ENCODE measurements at regions not wholly inside any gene's neighbourhood (a gene's known extent, or its start where the extent isn't known, plus 50 kb on each side); places are given as distances from the start of the nearest gene placed in this dataset.

DNA sequence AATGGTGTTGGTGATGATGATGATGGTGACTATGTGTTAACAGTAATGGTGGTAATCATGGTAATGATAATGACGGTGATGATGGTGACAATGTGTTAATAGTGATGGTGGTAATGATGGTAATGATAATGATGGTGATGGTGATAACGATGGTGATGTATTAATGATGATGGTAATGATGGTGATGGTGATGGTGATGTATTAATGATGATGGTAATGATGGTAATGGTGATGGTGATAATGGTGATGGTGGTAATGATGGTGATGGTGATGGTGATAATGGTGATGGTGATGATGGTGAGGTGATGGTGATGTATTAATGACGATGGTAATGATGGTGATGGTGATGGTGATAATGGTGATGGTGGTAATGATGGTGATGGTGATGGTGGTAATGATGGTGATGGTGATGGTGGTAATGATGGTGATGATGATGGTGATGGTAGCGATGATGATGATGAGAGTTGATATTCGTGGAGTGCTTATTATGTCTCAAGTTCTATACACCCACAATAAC lies 212.8 kb upstream of the NCKAP5 start:
- no peaks in the 10 kb centered on the region for H3K4me1 ChIP-seq
- H3K4me3 ChIP-seq, result no peak overlapping the region
- peaks cover 0 to 5% (median 0%) of the 10 kb centered on the region in 3 donors for H3K9me3 ChIP-seq
- no peaks in the 10 kb centered on the region for H3K27me3 ChIP-seq
- no peak for ATAC-seq
- WGBS, 2 donors (ENCODE audit: low coverage in 1 of 2), result 57 to 70% methylated on average over 5 of the region's 5 CpGs
- no peaks in the 10 kb centered on the region for H3K36me3 ChIP-seq
- no peak overlapping the region for H3K27ac ChIP-seq
- TF ChIP-seq POLR2AphosphoS5 (IDR thresholded peaks at IDR 0.05), result no peak
- TF ChIP-seq, protein P1, sequence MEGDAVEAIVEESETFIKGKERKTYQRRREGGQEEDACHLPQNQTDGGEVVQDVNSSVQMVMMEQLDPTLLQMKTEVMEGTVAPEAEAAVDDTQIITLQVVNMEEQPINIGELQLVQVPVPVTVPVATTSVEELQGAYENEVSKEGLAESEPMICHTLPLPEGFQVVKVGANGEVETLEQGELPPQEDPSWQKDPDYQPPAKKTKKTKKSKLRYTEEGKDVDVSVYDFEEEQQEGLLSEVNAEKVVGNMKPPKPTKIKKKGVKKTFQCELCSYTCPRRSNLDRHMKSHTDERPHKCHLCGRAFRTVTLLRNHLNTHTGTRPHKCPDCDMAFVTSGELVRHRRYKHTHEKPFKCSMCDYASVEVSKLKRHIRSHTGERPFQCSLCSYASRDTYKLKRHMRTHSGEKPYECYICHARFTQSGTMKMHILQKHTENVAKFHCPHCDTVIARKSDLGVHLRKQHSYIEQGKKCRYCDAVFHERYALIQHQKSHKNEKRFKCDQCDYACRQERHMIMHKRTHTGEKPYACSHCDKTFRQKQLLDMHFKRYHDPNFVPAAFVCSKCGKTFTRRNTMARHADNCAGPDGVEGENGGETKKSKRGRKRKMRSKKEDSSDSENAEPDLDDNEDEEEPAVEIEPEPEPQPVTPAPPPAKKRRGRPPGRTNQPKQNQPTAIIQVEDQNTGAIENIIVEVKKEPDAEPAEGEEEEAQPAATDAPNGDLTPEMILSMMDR (IDR thresholded peaks at IDR 0.05), result no peak
- TF ChIP-seq POLR2A (IDR thresholded peaks at IDR 0.05), result no peak
- TF ChIP-seq EP300 (IDR thresholded peaks at IDR 0.05), result no peak

DNA sequence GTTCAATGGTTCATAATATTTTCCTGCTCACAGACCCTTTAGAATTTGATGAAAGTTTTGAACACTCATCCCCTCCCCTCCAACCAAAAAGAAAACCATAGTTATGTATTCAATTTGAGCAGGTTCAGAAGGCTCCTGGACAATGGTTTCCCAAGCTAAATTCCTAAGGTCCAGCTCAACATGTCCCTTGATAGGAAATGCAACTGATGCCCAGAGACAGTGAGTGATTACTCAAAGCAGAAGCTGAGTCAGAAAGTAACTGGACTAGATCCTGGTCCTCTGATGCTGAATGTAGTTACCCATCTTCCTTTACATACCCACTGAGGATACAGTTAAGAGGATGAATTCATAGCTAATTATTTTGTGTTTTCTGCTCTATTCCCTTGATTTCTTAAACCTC lies 218.9 kb upstream of the NCKAP5 start:
- no peak for ATAC-seq

DNA sequence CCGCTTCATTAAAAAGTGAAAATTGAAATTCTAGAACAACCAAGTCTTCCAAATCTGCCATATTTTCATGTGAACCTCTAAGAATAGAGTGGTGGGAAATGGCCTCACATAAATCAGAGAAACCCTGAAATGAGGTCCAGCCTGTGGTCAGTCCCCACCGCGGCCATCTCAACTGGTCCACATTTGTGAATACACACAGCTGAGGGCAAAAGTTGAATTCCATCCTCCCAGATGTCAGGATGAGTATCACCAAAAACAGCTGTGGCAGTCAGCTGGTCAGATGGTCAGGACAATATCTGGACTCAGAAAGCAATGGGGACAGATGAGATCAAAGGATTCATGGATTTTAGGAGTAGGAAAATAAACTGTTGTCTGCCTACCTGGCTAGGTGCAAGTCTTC lies 219.4 kb upstream of the NCKAP5 start:
- ATAC-seq, result no peak
- Histone ChIP-seq H3K36me3 (no peaks in the 10 kb centered on the region), H3K27ac (no peak overlapping the region), H3K27me3 (no peaks in the 10 kb centered on the region), H3K4me3 (no peak overlapping the region), H3K4me1 (no peaks in the 10 kb centered on the region), H3K9me3 (peaks cover 0 to 5% (median 0%) of the 10 kb centered on the region in 3 donors)
- TF ChIP-seq POLR2AphosphoS5 (IDR thresholded peaks at IDR 0.05), result no peak
- no peak for TF ChIP-seq EP300 (IDR thresholded peaks at IDR 0.05)
- no peak for TF ChIP-seq POLR2A (IDR thresholded peaks at IDR 0.05)
- TF ChIP-seq, protein P1 (IDR thresholded peaks at IDR 0.05), result no peak
- 93 to 100% methylated on average over 1 to 3 of the region's 3 CpGs for WGBS, 2 donors (ENCODE audit: low coverage in 1 of 2)

More for the DNA sequence above, 218.9 kb upstream of the NCKAP5 start:
- TF ChIP-seq POLR2A (IDR thresholded peaks at IDR 0.05) (no peak), EP300 (IDR thresholded peaks at IDR 0.05) (no peak), POLR2AphosphoS5 (IDR thresholded peaks at IDR 0.05) (no peak)
- TF ChIP-seq, protein P1 (IDR thresholded peaks at IDR 0.05), result no peak
- Histone ChIP-seq H3K27ac (no peak overlapping the region), H3K36me3 (no peaks in the 10 kb centered on the region), H3K9me3 (peaks cover 0 to 5% (median 0%) of the 10 kb centered on the region in 3 donors), H3K27me3 (no peaks in the 10 kb centered on the region), H3K4me3 (no peak overlapping the region), H3K4me1 (no peaks in the 10 kb centered on the region)

DNA sequence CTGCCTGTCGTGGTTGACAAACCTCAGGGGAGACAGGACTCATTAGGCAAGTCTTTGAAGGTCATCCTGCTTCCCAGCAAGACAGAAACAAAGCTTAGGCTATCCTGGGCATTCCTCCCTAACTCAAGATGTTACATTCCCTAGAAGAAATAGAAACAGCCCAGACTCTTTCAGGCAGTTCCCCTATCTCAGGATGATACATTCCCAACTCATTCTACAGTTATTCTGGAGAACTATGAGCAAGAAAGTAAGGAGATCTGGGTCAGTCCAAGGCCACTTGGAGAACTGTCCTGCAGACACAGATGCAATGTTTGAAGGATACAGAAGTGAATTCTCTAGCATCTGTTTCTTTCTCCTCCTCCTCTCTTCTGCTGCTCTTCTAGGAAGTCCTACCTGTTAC lies 220.1 kb upstream of the NCKAP5 start:
- H3K27me3 ChIP-seq, result no peaks in the 10 kb centered on the region
- no peak overlapping the region for H3K27ac ChIP-seq
- no peaks in the 10 kb centered on the region for H3K36me3 ChIP-seq
- H3K9me3 ChIP-seq, result peaks cover 0 to 4% (median 0%) of the 10 kb centered on the region in 3 donors
- no peaks in the 10 kb centered on the region for H3K4me1 ChIP-seq
- WGBS, 2 donors (ENCODE audit: low coverage in 1 of 2), result 17% methylated on average over 1 of the region's 1 CpG; no CpG with 5 or more reads in 1 of the 2 donors
- no peak overlapping the region for H3K4me3 ChIP-seq
- TF ChIP-seq, protein P1 (IDR thresholded peaks at IDR 0.05), result no peak
- TF ChIP-seq POLR2A (IDR thresholded peaks at IDR 0.05), result no peak
- TF ChIP-seq POLR2AphosphoS5 (IDR thresholded peaks at IDR 0.05), result no peak
- no peak for TF ChIP-seq EP300 (IDR thresholded peaks at IDR 0.05)
- ATAC-seq, result no peak

DNA sequence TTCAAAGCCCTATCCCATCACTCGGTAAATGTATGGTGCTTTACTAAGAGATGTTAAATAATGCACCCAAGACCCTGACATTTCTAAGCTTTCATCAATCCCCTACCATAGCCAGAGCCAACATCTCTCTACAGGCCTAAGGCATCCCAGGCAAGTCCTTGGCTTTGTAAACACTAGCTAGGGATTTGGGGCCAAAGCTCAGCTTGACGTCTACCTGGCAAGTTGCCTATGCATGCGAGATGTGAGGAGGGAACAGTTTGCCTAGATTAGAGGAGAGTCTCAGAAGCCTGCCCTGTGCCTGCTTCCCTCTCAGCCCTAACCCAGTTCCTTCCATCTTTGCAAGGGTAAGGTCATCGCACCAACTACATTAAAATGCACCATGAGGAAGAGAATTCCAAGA lies 221.5 kb upstream of the NCKAP5 start:
- Histone ChIP-seq H3K4me1 (no peaks in the 10 kb centered on the region), H3K36me3 (no peaks in the 10 kb centered on the region), H3K4me3 (no peak overlapping the region), H3K27ac (no peak overlapping the region), H3K27me3 (no peaks in the 10 kb centered on the region), H3K9me3 (peaks cover 0 to 17% (median 2%) of the 10 kb centered on the region in 3 donors)
- 58 to 72% methylated on average over 2 to 4 of the region's 4 CpGs for WGBS, 2 donors (ENCODE audit: low coverage in 1 of 2)
- TF ChIP-seq EP300 (IDR thresholded peaks at IDR 0.05) (no peak), POLR2AphosphoS5 (IDR thresholded peaks at IDR 0.05) (no peak), POLR2A (IDR thresholded peaks at IDR 0.05) (no peak)
- TF ChIP-seq, protein P1 (IDR thresholded peaks at IDR 0.05), result no peak
- no peak for ATAC-seq

Data from gastroesophageal sphincter (tissue), 4 donors.